H1 (cell line): ENCODE measurements at regions not wholly inside any gene's neighbourhood (a gene's known extent, or its start where the extent isn't known, plus 50 kb on each side); places are given as distances from the start of the nearest gene placed in this dataset.

Source experiments
- BCL11A ChIP-seq, 2 experiments: IDR thresholded peaks; one replicate each; pipeline ENCODE4 v1.6.1; 2011; ENCODE audit warnings: low read depth in 2 of 2, low read length in 2 of 2, mild to moderate bottlenecking in 2 of 2
- CTCF ChIP-seq, 3 experiments: IDR thresholded peaks; 1 replicate in 2 of 3; 2 replicates in 1 of 3; pipeline versions ENCODE4 v1.5.1 to v1.6.1; 2011; ENCODE audit warnings: low read length in 3 of 3, mild to moderate bottlenecking in 3 of 3, inconsistent platforms in 2 of 3, low read depth in 1 of 3, moderate library complexity in 1 of 3; ENCODE audit not compliant: insufficient read depth in 1 of 3; ENCODE audit errors: control extremely low read depth in 1 of 3
- EP300 ChIP-seq, 2 experiments: IDR thresholded peaks; 1 replicate in 1 of 2; 2 replicates in 1 of 2; pipeline ENCODE4 v1.6.1; 2011 to 2012; ENCODE audit warnings: low read depth in 2 of 2, low read length in 2 of 2, mild to moderate bottlenecking in 2 of 2, borderline replicate concordance in 1 of 2, inconsistent platforms in 1 of 2, moderate library complexity in 1 of 2
- POLR2AphosphoS5 ChIP-seq: IDR thresholded peaks from 2 replicates; pipeline ENCODE4 v1.6.1; 2011; ENCODE audit warnings: low read depth, low read length
- SRF ChIP-seq: IDR thresholded peaks from 2 replicates; pipeline ENCODE4 v1.6.1; 2011; ENCODE audit warnings: mild to moderate bottlenecking, low read depth, low read length, moderate library complexity
- TF ChIP-seq, protein P1 (sequence below): IDR thresholded peaks from 2 replicates; pipeline ENCODE4 v1.6.1; 2012; ENCODE audit warnings: inconsistent platforms

- TF ChIP-seq SRF (no peak), BCL11A (IDR thresholded peaks at IDR 0.05; ENCODE audit: low read depth in 2 of 2, low read length in 2 of 2) (no peak), CTCF (IDR thresholded peaks at IDR 0.05; ENCODE audit: control extremely low read depth in 1 of 3, insufficient read depth in 1 of 3, low read depth in 1 of 3, low read length in 3 of 3) (no peak), POLR2AphosphoS5 (no peak), EP300 (IDR thresholded peaks at IDR 0.05; ENCODE audit: borderline replicate concordance in 1 of 2, low read depth in 2 of 2, low read length in 2 of 2) (no peak)
- TF ChIP-seq, protein P1, sequence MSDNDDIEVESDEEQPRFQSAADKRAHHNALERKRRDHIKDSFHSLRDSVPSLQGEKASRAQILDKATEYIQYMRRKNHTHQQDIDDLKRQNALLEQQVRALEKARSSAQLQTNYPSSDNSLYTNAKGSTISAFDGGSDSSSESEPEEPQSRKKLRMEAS = no peak
These were observed 571.8 kb downstream of the TCERG1L start for GRCh38 chr10:130739757-130740145.
